Activated naive CD8-positive, alpha-beta T cell treated with anti-CD3 and anti-CD28 coated beads, Interleukin-2, amount 10 ng/mL, durations not matched to agents 7 days and 5 days (primary cell): ENCODE measurements at regions not wholly inside any gene's neighbourhood (a gene's known extent, or its start where the extent isn't known, plus 50 kb on each side); places are given as distances from the start of the nearest gene placed in this dataset.
"Not testable (repeated sequence)": the region's sequence is repeated elsewhere in the genome, so short reads cannot be mapped to it uniquely, and the experiment has no call there.

Experiments used
- ATAC-seq: fragments of 150-1000 bp; cut with Tn5 transposase; one replicate; pipeline ENCODE4 v1.10.0; 2021; ENCODE audit warnings: low read depth, moderate library complexity
- POLR2A ChIA-PET: fragments of 350-600 bp; sonication (Branson Sonifier 250); formaldehyde crosslinking; loops from one replicate; lab custom pipeline; 2021; ENCODE audit warnings: antibody characterized with exemption; lab: Charles Lee
- DNase-seq: peaks from one replicate; pipeline ENCODE4 v3.0.0; 2021
- H3K27ac Mint-ChIP-seq: one replicate; pipeline ENCODE4 v1.8.0; 2022; ENCODE audit warnings: mild to moderate bottlenecking, mixed read lengths
- H3K27me3 Mint-ChIP-seq: one replicate; pipeline ENCODE4 v1.8.0; 2022; ENCODE audit warnings: mild to moderate bottlenecking, moderate library complexity, mixed read lengths
- H3K36me3 Mint-ChIP-seq: one replicate; pipeline ENCODE4 v1.8.0; 2021; ENCODE audit warnings: mild to moderate bottlenecking, mixed read lengths
- H3K4me1 Mint-ChIP-seq: one replicate; pipeline ENCODE4 v1.8.0; 2021; ENCODE audit warnings: mixed read lengths
- H3K4me3 Mint-ChIP-seq: one replicate; pipeline ENCODE4 v1.8.0; 2022; ENCODE audit warnings: mild to moderate bottlenecking, moderate library complexity, mixed read lengths
- H3K9me3 Mint-ChIP-seq: one replicate; pipeline ENCODE4 v1.8.0; 2021; ENCODE audit warnings: mixed read lengths

DNA sequence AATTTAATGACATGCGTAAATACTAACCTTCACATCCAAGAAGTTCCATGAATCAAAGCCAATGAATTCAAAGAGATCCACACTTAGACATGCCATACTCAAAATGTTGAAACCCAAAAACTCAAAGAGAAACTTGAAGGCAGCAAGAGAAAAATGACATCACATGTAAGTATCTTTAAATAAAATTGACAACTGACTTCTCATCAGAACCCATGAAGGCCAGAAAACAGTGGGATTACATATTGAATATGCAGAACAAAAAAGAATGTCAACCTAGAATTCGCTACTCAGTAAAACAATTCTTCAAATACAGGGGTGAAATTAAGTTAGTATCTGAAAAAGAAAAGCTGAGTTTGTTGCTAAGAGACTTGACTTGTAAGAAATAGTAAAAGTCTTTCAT is 953.9 kb upstream of the HS3ST1 start:
- no peaks in the 10 kb centered on the region for H3K27me3 Mint-ChIP-seq
- H3K4me1 Mint-ChIP-seq: no peaks in the 10 kb centered on the region
- POLR2A ChIA-PET: no interaction called here
- H3K27ac Mint-ChIP-seq: no peak overlapping the region
- ATAC-seq (no peak), DNase-seq (no peak)
- no peaks in the 10 kb centered on the region for H3K36me3 Mint-ChIP-seq
- peaks cover 6% of the 10 kb centered on the region for H3K9me3 Mint-ChIP-seq
- no peak overlapping the region for H3K4me3 Mint-ChIP-seq

GRCh38 chr4:12379191-12379590 is 950.5 kb upstream of the HS3ST1 start:
- no peaks in the 10 kb centered on the region for H3K27me3 Mint-ChIP-seq
- H3K4me1 Mint-ChIP-seq: no peaks in the 10 kb centered on the region
- DNase-seq: no peak
- no peak overlapping the region for H3K4me3 Mint-ChIP-seq
- no peak for ATAC-seq
- no peak overlapping the region for H3K27ac Mint-ChIP-seq
- POLR2A ChIA-PET: no interaction called here
- no peaks in the 10 kb centered on the region for H3K36me3 Mint-ChIP-seq
- peaks cover 8% of the 10 kb centered on the region for H3K9me3 Mint-ChIP-seq

DNA sequence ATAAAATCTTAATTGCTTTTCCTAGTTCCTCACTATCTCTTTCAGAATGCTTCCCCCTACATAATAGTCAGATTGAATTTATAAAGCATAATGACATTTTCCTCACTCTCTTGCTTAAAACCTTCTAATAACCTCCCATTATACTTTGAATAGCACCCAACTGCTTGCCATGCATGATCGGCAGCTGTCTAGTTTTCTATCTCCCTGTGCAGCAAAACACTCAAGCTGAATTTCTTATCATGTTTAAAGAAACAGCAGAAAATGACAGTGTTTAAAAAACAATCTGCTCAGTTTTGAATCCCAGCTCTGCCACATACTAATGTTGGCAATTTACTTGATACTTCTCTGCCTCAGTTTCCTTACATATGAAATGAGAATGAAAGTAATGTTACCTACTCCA is 947.1 kb upstream of the HS3ST1 start:
- H3K4me3 Mint-ChIP-seq: no peak overlapping the region
- POLR2A ChIA-PET: no interaction called here
- H3K36me3 Mint-ChIP-seq: no peaks in the 10 kb centered on the region
- H3K4me1 Mint-ChIP-seq: no peaks in the 10 kb centered on the region
- peaks cover 7% of the 10 kb centered on the region for H3K9me3 Mint-ChIP-seq
- no peak overlapping the region for H3K27ac Mint-ChIP-seq
- DNase-seq: no peak
- ATAC-seq: no peak
- H3K27me3 Mint-ChIP-seq: no peaks in the 10 kb centered on the region

DNA sequence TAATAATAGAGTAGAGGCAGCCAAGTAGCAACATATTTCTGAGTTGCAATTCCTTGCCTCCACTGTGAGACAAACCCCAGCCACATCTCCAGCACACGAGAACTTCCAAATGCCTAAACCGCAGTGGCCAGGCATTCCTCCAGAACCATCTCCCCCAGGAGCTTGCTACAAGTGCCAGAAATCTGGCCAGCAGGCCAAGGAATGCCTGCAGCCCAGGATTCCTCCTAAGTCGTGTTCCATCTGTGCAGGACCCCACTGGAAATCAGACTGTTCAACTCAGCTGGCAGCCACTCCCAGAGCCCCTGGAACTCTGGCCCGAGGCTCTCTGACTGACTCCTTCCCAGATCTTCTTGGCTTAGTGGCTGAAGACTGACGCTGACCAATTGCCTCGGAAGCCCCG is 937.2 kb upstream of the HS3ST1 start:
- H3K36me3 Mint-ChIP-seq, ATAC-seq, H3K27ac Mint-ChIP-seq, H3K27me3 Mint-ChIP-seq, H3K4me1 Mint-ChIP-seq, POLR2A ChIA-PET, H3K4me3 Mint-ChIP-seq, DNase-seq: not testable (repeated sequence)
- H3K9me3 Mint-ChIP-seq: peaks cover 11% of the 10 kb centered on the region

DNA sequence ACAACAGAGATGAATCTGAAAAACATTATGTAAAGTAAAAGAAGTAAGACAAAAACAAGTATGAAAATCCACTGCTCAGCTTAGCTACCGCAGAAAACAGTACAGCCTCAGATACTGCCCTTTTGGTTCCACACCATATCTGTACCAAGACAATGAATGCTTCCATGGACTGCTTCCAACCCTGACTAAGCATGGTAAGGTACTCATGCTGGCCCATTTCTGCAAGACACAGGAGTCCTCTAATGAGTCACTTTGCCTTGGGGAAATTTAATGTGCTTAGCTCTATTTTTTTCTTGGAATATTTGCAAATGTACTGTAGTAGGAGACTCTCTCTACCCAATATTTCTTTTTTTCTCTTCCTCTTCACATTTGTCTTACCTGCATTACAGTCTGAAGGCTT is 931.7 kb upstream of the HS3ST1 start:
- Mint-ChIP-seq H3K9me3 (peaks cover 14% of the 10 kb centered on the region), H3K4me3 (no peak overlapping the region), H3K4me1 (no peaks in the 10 kb centered on the region), H3K27me3 (no peaks in the 10 kb centered on the region), H3K27ac (no peak overlapping the region), H3K36me3 (no peaks in the 10 kb centered on the region)
- ATAC-seq (no peak), DNase-seq (no peak)
- POLR2A ChIA-PET: no interaction called here

DNA sequence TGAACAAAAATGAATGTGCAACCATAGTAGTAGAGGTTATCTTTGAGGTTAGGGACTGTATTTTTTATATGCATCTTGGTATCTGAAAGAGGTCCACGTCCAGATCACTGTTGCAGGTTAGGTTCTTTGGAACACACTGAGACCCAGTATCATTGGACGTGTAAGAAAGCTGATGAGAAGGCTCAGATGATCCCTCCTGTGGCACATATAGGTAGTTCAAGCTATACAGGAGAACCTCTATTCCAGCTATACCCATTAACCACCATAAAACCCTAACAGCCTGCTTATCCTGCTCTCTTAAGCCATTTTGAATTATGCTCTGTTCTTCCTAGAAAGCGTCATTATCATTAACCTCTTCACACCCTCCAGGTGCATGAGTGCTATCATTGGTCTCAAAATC is 930.7 kb upstream of the HS3ST1 start:
- peaks cover 7% of the 10 kb centered on the region for H3K9me3 Mint-ChIP-seq
- H3K36me3 Mint-ChIP-seq: no peaks in the 10 kb centered on the region
- H3K4me3 Mint-ChIP-seq: no peak overlapping the region
- H3K4me1 Mint-ChIP-seq: no peaks in the 10 kb centered on the region
- H3K27ac Mint-ChIP-seq: no peak overlapping the region
- POLR2A ChIA-PET: no interaction called here
- DNase-seq: no peak
- no peak for ATAC-seq
- H3K27me3 Mint-ChIP-seq: no peaks in the 10 kb centered on the region

DNA sequence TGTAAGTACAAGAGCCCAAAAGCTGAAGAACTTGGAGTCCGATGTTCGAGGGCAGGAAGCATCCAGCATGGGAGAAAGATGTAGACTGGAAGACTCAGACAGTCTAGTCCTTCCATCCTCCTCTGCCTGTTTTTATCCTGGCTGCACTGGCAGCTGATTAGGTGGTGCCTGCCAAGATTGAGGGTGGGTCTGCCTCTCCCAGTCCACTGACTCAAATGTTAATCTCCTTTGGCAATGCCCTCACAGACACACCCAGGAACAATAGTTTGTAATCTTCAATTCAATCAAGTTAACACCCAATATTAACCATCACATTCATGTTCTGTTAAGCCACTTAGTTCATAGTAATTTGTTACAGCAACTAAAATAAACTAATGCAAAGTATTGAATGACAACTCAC is 904.4 kb upstream of the HS3ST1 start:
- H3K27me3 Mint-ChIP-seq, H3K27ac Mint-ChIP-seq, H3K36me3 Mint-ChIP-seq, H3K4me1 Mint-ChIP-seq, H3K4me3 Mint-ChIP-seq, ATAC-seq, POLR2A ChIA-PET, H3K9me3 Mint-ChIP-seq, DNase-seq: not testable (repeated sequence)

- H3K36me3 Mint-ChIP-seq: no peaks in the 10 kb centered on the region
- no peaks in the 10 kb centered on the region for H3K4me1 Mint-ChIP-seq
- no peak overlapping the region for H3K27ac Mint-ChIP-seq
- H3K27me3 Mint-ChIP-seq: no peaks in the 10 kb centered on the region
- H3K4me3 Mint-ChIP-seq: no peak overlapping the region
- POLR2A ChIA-PET: no interaction called here
- peaks cover 2% of the 10 kb centered on the region for H3K9me3 Mint-ChIP-seq
- no peak for DNase-seq
- no peak for ATAC-seq
These were observed 896.3 kb upstream of the HS3ST1 start for GRCh38 chr4:12324965-12325364.

- H3K27me3 Mint-ChIP-seq: no peaks in the 10 kb centered on the region
- POLR2A ChIA-PET: no interaction called here
- H3K27ac Mint-ChIP-seq: no peak overlapping the region
- peaks cover 2% of the 10 kb centered on the region for H3K9me3 Mint-ChIP-seq
- H3K36me3 Mint-ChIP-seq: no peaks in the 10 kb centered on the region
- H3K4me1 Mint-ChIP-seq: no peaks in the 10 kb centered on the region
- H3K4me3 Mint-ChIP-seq: no peak overlapping the region
- no peak for ATAC-seq
- DNase-seq: no peak
These were observed 891.1 kb upstream of the HS3ST1 start for GRCh38 chr4:12319765-12320164.

GRCh38 chr4:12304905-12305304 is 876.2 kb upstream of the HS3ST1 start:
- peaks cover 9% of the 10 kb centered on the region for H3K9me3 Mint-ChIP-seq
- no peaks in the 10 kb centered on the region for H3K27me3 Mint-ChIP-seq
- POLR2A ChIA-PET: no interaction called here
- ATAC-seq (no peak), DNase-seq (no peak)
- H3K27ac Mint-ChIP-seq: no peak overlapping the region
- no peaks in the 10 kb centered on the region for H3K4me1 Mint-ChIP-seq
- H3K4me3 Mint-ChIP-seq: no peak overlapping the region
- H3K36me3 Mint-ChIP-seq: no peaks in the 10 kb centered on the region

- Mint-ChIP-seq H3K36me3 (no peaks in the 10 kb centered on the region), H3K4me3 (no peak overlapping the region), H3K4me1 (no peaks in the 10 kb centered on the region), H3K9me3 (peaks cover 2% of the 10 kb centered on the region), H3K27ac (no peak overlapping the region), H3K27me3 (no peaks in the 10 kb centered on the region)
- DNase-seq (no peak), ATAC-seq (no peak)
- POLR2A ChIA-PET: no interaction called here
These were observed 867.7 kb upstream of the HS3ST1 start for GRCh38 chr4:12296366-12296765.

DNA sequence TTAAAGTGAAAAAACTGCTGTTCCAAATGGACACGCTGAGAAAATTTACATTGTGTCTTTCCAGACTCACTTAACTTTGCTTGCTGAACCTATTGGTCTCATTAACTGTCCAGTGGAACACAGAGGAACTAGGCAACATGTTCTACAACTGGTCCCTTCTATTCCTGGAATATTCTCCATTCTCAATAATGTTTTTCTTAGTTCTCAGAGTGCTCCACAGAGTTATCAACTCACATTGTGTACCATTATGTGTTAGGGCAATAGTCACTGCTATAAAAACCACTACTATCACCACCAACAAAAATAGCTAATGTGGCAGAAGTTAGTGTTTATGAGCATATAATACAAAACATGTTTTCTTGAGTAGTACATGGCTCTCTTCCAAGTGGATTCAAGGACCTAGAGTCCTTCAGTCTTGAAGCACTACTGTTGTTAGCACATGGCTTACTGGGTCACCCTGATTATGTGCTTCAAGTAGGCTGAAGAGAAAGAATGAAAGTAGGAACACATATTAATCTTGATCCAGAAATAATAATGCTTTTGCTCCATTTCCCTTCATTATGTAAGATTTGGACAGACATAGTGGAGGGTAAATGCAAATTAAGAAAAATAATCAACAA is 865.3 kb upstream of the HS3ST1 start:
- H3K27me3 Mint-ChIP-seq: no peaks in the 10 kb centered on the region
- no peak overlapping the region for H3K4me3 Mint-ChIP-seq
- ATAC-seq (no peak), DNase-seq (no peak)
- H3K4me1 Mint-ChIP-seq: no peaks in the 10 kb centered on the region
- H3K9me3 Mint-ChIP-seq: no peaks in the 10 kb centered on the region
- POLR2A ChIA-PET: no interaction called here
- no peak overlapping the region for H3K27ac Mint-ChIP-seq
- no peaks in the 10 kb centered on the region for H3K36me3 Mint-ChIP-seq

DNA sequence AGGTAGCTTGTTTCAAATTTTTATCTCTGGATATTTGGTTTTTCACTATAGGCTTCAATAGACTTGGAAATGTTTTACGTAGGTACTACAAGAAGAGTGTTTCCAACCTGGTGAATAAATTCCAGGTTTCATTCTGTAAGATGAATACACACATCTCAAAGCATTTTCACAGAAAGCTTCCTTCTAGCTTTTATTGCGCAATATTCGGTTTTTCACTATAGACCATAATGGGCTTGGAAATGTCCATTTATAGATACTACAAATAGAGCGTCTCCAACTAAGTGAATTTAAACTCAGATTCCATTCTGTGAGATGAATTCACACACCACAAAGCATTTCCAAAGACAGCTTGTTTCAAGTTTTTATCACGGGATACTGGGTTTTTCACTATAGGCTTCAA is 857.7 kb upstream of the HS3ST1 start:
- no peak overlapping the region for H3K27ac Mint-ChIP-seq
- H3K9me3 Mint-ChIP-seq: peaks cover 7% of the 10 kb centered on the region
- no peak for DNase-seq
- ATAC-seq: no peak
- no peaks in the 10 kb centered on the region for H3K27me3 Mint-ChIP-seq
- POLR2A ChIA-PET: no interaction called here
- no peaks in the 10 kb centered on the region for H3K36me3 Mint-ChIP-seq
- no peaks in the 10 kb centered on the region for H3K4me1 Mint-ChIP-seq
- H3K4me3 Mint-ChIP-seq: no peak overlapping the region

GRCh38 chr4:12270546-12270945 is 841.9 kb upstream of the HS3ST1 start:
- no peak for DNase-seq
- no peaks in the 10 kb centered on the region for H3K4me1 Mint-ChIP-seq
- no peaks in the 10 kb centered on the region for H3K36me3 Mint-ChIP-seq
- no peak overlapping the region for H3K27ac Mint-ChIP-seq
- peaks cover 3% of the 10 kb centered on the region for H3K9me3 Mint-ChIP-seq
- no peak overlapping the region for H3K4me3 Mint-ChIP-seq
- POLR2A ChIA-PET: no interaction called here
- ATAC-seq: no peak
- H3K27me3 Mint-ChIP-seq: no peaks in the 10 kb centered on the region

DNA sequence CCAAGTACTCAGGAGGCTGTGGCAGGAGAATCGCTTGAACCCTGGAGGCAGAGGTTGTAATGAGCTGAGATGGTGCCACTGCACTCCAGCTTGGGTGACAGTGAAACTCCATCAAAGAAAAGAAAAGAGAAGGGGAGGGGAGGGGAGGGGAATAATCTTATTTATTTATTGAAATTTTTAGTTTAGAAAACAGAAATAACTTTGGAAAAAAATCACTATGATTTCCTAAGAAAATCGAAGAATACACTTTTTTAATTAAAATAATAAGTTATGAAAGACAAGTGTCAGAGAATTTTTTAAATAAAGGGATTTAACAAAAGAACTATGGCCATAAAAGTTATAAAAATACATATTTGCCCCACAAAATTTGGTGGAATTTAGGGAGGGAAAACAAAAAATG is 836.9 kb upstream of the HS3ST1 start:
- H3K27me3 Mint-ChIP-seq: no peaks in the 10 kb centered on the region
- POLR2A ChIA-PET: no interaction called here

More for the DNA sequence above, 836.9 kb upstream of the HS3ST1 start:
- H3K4me3 Mint-ChIP-seq: no peak overlapping the region
- peaks cover 5% of the 10 kb centered on the region for H3K9me3 Mint-ChIP-seq
- no peak overlapping the region for H3K27ac Mint-ChIP-seq
- no peaks in the 10 kb centered on the region for H3K36me3 Mint-ChIP-seq
- no peaks in the 10 kb centered on the region for H3K4me1 Mint-ChIP-seq
- no peak for ATAC-seq
- no peak for DNase-seq
